ENCODE measurements at regions not wholly inside any gene's neighbourhood (a gene's known extent, or its start where the extent isn't known, plus 50 kb on each side); places are given as distances from the start of the nearest gene placed in this dataset.

GRCh38 chr11:19589567-19590260 lies 122.9 kb upstream of the NAV2 start:
- H4K20me1 ChIP-seq (ENCODE audit: control insufficient read depth, insufficient read depth): no peaks in the 10 kb centered on the region
- no peaks in the 10 kb centered on the region for H3K79me2 ChIP-seq (ENCODE audit: control insufficient read depth, insufficient read depth, low read length)
- H3K4me1 ChIP-seq (ENCODE audit: control insufficient read depth, insufficient read depth, low read length): no peaks in the 10 kb centered on the region
- ChIA-PET POLR2A (interaction anchor here (0.7 kb wide), 1 partner anchor 94 kb away, joined by 3 read pairs; no protein-coding TSS in a partner anchor), RAD21 (ENCODE audit: unreplicated experiment) (no interaction called here), SMC1A (ENCODE audit: uncharacterized antibody, unreplicated experiment) (interaction anchor here (1.1 kb wide), 1 partner anchor 10 kb away, joined by 4 read pairs; no protein-coding TSS in a partner anchor), CTCF (interaction anchor here (0.7 to 2.1 kb wide), 5 partner anchors 16 to 150 kb away, joined by 3 to 5 read pairs (median 4); no protein-coding TSS in a partner anchor)
- intact Hi-C loops (cut with micrococcal nuclease; ENCODE audit: unreplicated experiment) (no loop called here), in situ Hi-C loops (cut with MboI) (no loop called here)
- DNase-seq (ENCODE audit: low read depth, low spot score) (no peak), ATAC-seq (no peak), FAIRE-seq (no peak)
- 26% methylated on average over 10 of the region's 10 CpGs for WGBS (ENCODE audit: insufficient coverage, insufficient replicate concordance, low lambda C conversion rate, missing lambda C conversion rate)
- no peak overlapping the region for H3K4me3 ChIP-seq
- no peak overlapping the region for H3K27ac ChIP-seq (ENCODE audit: control insufficient read depth, insufficient read depth)
- no peak overlapping the region for H2AFZ ChIP-seq (ENCODE audit: control insufficient read depth, low read depth, low read length)
- H3K9ac ChIP-seq (ENCODE audit: control insufficient read depth, insufficient read depth, low read length): no peak overlapping the region
- no peaks in the 10 kb centered on the region for H3K36me3 ChIP-seq (ENCODE audit: control insufficient read depth in 2 of 2, insufficient read depth in 2 of 2, low read length in 1 of 2)
- peaks cover 0 to 3% of the 10 kb centered on the region in 2 experiments; a peak in 2 of 4 replicates for H3K27me3 ChIP-seq (replicated peaks in 1 of 2; ENCODE audit: control insufficient read depth in 2 of 2, insufficient read depth in 2 of 2, low read length in 1 of 2)
- BruUV-seq (replicated peaks): no TSS peak
- H3K9me3 ChIP-seq (replicated peaks; ENCODE audit: control insufficient read depth, insufficient read depth, low read length): no peaks in the 10 kb centered on the region; the same call in 2 of the 3 replicates
- no peak for TF ChIP-seq CHD4 (IDR thresholded peaks at IDR 0.05)
- TF ChIP-seq SKIL (IDR thresholded peaks at IDR 0.05; ENCODE audit: low read depth, poor library complexity, severe bottlenecking): no peak
- TF ChIP-seq, protein P1, sequence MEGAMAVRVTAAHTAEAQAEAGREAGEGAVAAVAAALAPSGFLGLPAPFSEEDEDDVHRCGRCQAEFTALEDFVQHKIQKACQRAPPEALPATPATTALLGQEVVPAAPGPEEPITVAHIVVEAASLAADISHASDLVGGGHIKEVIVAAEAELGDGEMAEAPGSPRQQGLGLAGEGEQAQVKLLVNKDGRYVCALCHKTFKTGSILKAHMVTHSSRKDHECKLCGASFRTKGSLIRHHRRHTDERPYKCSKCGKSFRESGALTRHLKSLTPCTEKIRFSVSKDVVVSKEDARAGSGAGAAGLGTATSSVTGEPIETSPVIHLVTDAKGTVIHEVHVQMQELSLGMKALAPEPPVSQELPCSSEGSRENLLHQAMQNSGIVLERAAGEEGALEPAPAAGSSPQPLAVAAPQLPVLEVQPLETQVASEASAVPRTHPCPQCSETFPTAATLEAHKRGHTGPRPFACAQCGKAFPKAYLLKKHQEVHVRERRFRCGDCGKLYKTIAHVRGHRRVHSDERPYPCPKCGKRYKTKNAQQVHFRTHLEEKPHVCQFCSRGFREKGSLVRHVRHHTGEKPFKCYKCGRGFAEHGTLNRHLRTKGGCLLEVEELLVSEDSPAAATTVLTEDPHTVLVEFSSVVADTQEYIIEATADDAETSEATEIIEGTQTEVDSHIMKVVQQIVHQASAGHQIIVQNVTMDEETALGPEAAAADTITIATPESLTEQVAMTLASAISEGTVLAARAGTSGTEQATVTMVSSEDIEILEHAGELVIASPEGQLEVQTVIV (IDR thresholded peaks at IDR 0.05; ENCODE audit: borderline replicate concordance, partially characterized antibody): no peak
- no peak for TF ChIP-seq ZZZ3 (IDR thresholded peaks at IDR 0.05; ENCODE audit: control insufficient read depth, insufficient read length, low read depth)
- TF ChIP-seq CREM (IDR thresholded peaks at IDR 0.05; ENCODE audit: low read depth): no peak
- no peak overlapping the region for H3K4me2 ChIP-seq (ENCODE audit: control insufficient read depth, insufficient read depth)

Measured in GM12878 (cell line).